Fibroblast of lung (primary cell): ENCODE measurements at regions not wholly inside any gene's neighbourhood (a gene's known extent, or its start where the extent isn't known, plus 50 kb on each side); places are given as distances from the start of the nearest gene placed in this dataset.

Source experiments
- CTCF ChIP-seq, 2 donors: IDR thresholded peaks in 1 of 2; conservative IDR thresholded peaks in 1 of 2; 1 replicate in 1 of 2; 2 replicates in 1 of 2; pipeline ENCODE4 v1.5.1; 2011 to 2012; ENCODE audit warnings: low read length in 2 of 2, control low read depth in 1 of 2, inconsistent platforms in 1 of 2, low read depth in 1 of 2, mild to moderate bottlenecking in 1 of 2
- EZH2 ChIP-seq: IDR thresholded peaks from 2 replicates; pipeline ENCODE4 v1.5.1; 2012; ENCODE audit warnings: low read length, control low read depth, mild to moderate bottlenecking; ENCODE audit errors: missing control alignments

- no peak for TF ChIP-seq EZH2
- no peak for TF ChIP-seq CTCF (conservative IDR thresholded peaks at IDR 0.05 in 1 of 2, IDR thresholded peaks at IDR 0.05 in 1 of 2; ENCODE audit: low read depth in 1 of 2, low read length in 2 of 2)
Observed at GRCh38 chr3:177601152-177601551, 403.9 kb upstream of the TBL1XR1 start.
